ENCODE measurements at regions not wholly inside any gene's neighbourhood (a gene's known extent, or its start where the extent isn't known, plus 50 kb on each side); places are given as distances from the start of the nearest gene placed in this dataset.
"Not testable (repeated sequence)": the region's sequence is repeated elsewhere in the genome, so short reads cannot be mapped to it uniquely, and the experiment has no call there.

DNA sequence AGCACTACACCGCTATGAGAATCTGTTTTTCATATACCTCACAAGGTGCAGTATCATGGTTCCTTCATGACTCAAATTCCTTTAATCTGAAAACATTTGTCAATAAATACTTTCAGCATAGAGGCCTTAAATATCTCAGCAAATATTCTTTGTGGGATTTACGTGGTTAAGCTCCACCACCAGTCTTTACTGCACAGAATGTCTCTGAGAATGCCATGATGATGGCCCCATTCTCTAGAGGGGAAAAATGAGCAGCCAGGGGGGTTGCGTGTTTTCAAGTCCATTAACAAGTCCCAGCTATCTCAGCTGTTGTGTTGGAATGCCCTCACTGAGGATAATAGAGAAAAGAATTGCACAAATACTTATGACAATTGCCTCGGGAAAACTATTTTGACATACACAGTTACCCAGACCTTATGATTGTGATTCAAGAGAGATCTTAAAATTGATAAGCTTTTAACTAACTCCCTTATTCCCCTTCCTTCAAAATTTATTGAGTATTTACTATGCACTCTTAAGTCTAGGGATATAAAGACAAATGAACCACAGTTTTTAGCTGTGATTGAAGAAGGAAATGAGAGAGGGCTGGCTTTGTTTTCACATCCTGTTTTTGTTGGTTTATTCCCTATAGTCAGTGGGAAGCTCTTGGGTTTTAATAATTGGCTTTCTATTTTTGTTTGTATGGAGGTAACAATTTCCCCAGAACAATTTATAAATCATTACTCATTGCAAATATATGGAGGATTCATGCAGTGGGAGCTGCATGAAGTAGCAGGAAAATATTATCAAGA, 176.5 kb upstream of the VWC2 start:
- no peaks in the 10 kb centered on the region for H3K4me1 Mint-ChIP-seq
- H3K27me3 Mint-ChIP-seq, result no peaks in the 10 kb centered on the region
- peaks cover 0 to 4% of the 10 kb centered on the region in 2 donors for H3K9me3 Mint-ChIP-seq
- no peak overlapping the region for H3K4me3 Mint-ChIP-seq
- ATAC-seq, result no peak
- H3K27ac Mint-ChIP-seq, result no peak overlapping the region
- DNase-seq, result no peak

- peaks cover 0 to 4% of the 10 kb centered on the region in 2 donors for H3K9me3 Mint-ChIP-seq
- no peaks in the 10 kb centered on the region for H3K4me1 Mint-ChIP-seq
- no peaks in the 10 kb centered on the region for H3K27me3 Mint-ChIP-seq
- DNase-seq (no peak), ATAC-seq (no peak)
- H3K27ac Mint-ChIP-seq, result no peak overlapping the region
- no peak overlapping the region for H3K4me3 Mint-ChIP-seq
Observed at GRCh38 chr7:49597805-49598204, 175.6 kb upstream of the VWC2 start.

DNA sequence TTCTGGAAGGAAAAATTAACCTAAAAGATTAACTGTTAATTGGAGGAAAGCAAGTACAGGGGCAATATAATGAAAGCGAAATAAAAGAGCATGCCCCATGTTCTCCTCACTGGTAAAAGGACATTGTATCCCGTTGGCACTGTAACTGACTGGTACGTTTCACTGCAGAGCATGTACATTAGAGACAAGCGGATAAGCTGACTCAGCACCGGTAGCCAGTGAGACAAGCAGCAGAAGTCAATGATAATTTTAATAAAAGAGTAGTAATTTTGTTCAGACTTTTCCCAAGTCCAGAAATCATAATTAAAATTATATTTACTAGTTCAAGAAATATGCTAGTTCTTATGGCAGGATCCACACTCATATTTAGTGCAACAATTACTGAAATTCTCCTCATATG, 161.5 kb upstream of the VWC2 start:
- Mint-ChIP-seq H3K9me3 (peaks cover 20 to 30% of the 10 kb centered on the region in 2 donors), H3K27me3 (no peaks in the 10 kb centered on the region), H3K4me3 (no peak overlapping the region), H3K27ac (no peak overlapping the region), H3K4me1 (no peaks in the 10 kb centered on the region)
- DNase-seq, result no peak
- no peak for ATAC-seq

GRCh38 chr7:49613759-49614158, 159.7 kb upstream of the VWC2 start:
- no peak overlapping the region for H3K4me3 Mint-ChIP-seq
- H3K4me1 Mint-ChIP-seq, result no peaks in the 10 kb centered on the region
- ATAC-seq (no peak), DNase-seq (no peak)
- no peak overlapping the region for H3K27ac Mint-ChIP-seq
- H3K27me3 Mint-ChIP-seq, result no peaks in the 10 kb centered on the region
- H3K9me3 Mint-ChIP-seq, result peaks cover 12 to 27% of the 10 kb centered on the region in 2 donors

- Mint-ChIP-seq H3K27ac (peak overlapping the region in 1 of 2 donors; percentile 16), H3K9me3 (peaks cover 13 to 16% of the 10 kb centered on the region in 2 donors)
- ATAC-seq, H3K4me1 Mint-ChIP-seq, H3K4me3 Mint-ChIP-seq, H3K27me3 Mint-ChIP-seq, DNase-seq: not testable (repeated sequence)
Observed at GRCh38 chr7:49614974-49615373, 158.5 kb upstream of the VWC2 start.

DNA sequence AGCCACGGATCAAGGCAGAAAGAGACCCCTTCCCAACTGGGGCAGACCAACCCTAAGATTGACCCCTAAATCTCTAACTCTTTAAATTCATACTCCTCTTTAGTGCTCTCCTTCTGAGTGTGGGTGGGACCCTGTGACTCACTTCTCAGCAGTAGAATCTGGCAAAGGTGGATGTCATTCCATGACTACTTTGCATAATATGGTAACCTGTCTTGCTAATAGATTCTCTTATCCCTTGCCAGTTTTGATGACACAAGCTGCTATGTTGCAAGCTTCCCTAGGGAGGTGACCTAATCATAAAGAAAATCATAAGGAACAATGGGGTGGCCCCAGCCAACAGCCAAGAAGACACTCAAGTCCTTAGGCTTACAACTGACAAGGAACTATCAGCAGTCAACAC, 155.4 kb upstream of the VWC2 start:
- Mint-ChIP-seq H3K4me1 (no peaks in the 10 kb centered on the region), H3K27ac (no peak overlapping the region)

GRCh38 chr7:49623943-49624342, 149.5 kb upstream of the VWC2 start:
- no peaks in the 10 kb centered on the region for H3K27me3 Mint-ChIP-seq
- no peak overlapping the region for H3K4me3 Mint-ChIP-seq
- no peaks in the 10 kb centered on the region for H3K4me1 Mint-ChIP-seq
- DNase-seq (no peak), ATAC-seq (no peak)
- H3K9me3 Mint-ChIP-seq, result peaks cover 0 to 9% of the 10 kb centered on the region in 2 donors
- no peak overlapping the region for H3K27ac Mint-ChIP-seq

More for the DNA sequence above, 155.4 kb upstream of the VWC2 start:
- Mint-ChIP-seq H3K4me3 (no peak overlapping the region), H3K9me3 (peaks cover 4 to 17% of the 10 kb centered on the region in 2 donors), H3K27me3 (no peaks in the 10 kb centered on the region)
- ATAC-seq, result no peak
- DNase-seq, result no peak

- Mint-ChIP-seq H3K27ac (no peak overlapping the region), H3K4me1 (no peaks in the 10 kb centered on the region), H3K9me3 (peaks cover 0 to 4% of the 10 kb centered on the region in 2 donors), H3K4me3 (no peak overlapping the region), H3K27me3 (no peaks in the 10 kb centered on the region)
- ATAC-seq (no peak), DNase-seq (no peak)
Observed at GRCh38 chr7:49624611-49625010, 148.8 kb upstream of the VWC2 start.

GRCh38 chr7:49630513-49630912, 142.9 kb upstream of the VWC2 start:
- H3K27me3 Mint-ChIP-seq, result no peaks in the 10 kb centered on the region
- H3K4me3 Mint-ChIP-seq, result no peak overlapping the region
- peak overlapping the region in 1 of 2 donors; percentile 73 for H3K27ac Mint-ChIP-seq
- no peaks in the 10 kb centered on the region for H3K9me3 Mint-ChIP-seq
- no peak for DNase-seq
- no peak for ATAC-seq
- H3K4me1 Mint-ChIP-seq, result no peaks in the 10 kb centered on the region

DNA sequence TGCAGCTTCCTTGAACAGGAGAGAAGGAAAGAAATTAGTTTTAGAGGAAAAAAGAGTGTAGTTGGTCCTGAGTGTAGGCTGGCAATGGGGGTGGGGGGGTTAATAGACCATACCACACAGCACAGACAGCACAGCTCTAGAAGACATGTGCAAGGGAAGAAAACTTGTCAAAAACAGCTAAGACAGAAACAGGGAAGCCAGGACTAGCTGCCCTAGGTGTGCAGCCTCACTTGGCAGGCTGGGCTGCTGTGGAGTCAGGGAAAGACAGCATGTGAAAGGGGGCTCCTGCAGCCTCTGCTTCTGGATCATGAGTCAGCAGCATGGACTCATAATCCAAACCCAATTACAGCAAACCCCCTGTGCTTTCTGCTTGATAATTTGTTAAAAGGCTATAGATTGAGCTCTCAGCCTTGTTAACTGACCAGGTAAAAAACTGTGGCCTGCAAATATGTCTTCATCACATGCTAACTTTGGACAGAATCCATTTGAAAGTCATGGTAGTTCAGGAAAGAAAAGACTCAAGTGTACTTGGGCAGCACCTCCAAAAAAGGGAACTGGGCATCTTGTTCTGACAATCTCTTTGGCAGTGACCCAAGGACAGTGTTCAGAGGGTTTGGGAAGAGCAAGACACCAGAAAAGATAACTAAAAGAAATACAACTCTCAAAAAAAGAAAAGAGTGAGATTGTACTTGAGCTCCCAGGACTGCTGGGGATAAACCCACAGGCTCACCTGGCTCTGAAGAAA, 142.2 kb upstream of the VWC2 start:
- no peaks in the 10 kb centered on the region for H3K9me3 Mint-ChIP-seq
- ATAC-seq (no peak), DNase-seq (no peak)
- H3K27ac Mint-ChIP-seq, result no peak overlapping the region
- no peaks in the 10 kb centered on the region for H3K27me3 Mint-ChIP-seq
- no peak overlapping the region for H3K4me3 Mint-ChIP-seq
- H3K4me1 Mint-ChIP-seq, result no peaks in the 10 kb centered on the region

DNA sequence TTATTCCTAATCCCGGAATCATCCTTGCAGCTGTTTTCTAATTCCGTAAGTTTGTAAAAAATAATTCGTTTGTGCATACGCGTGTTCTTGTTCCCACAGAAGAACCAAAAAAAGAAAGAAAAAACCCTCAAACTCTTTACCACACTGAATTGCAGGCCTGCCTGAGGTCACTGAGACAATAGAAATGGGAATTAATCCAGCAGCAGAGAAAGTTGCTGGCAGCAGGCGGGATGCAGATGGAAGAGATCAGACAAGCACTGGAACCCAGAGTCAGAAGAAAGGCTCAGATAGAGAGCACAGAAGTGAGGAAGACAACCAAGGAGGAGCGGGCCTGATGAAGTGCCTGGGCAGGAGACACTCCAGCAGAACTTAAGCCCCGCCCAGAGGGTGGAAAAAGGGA, 141.5 kb upstream of the VWC2 start:
- H3K4me3 Mint-ChIP-seq, result no peak overlapping the region

GRCh38 chr7:49635800-49636199, 137.6 kb upstream of the VWC2 start:
- ATAC-seq (no peak), DNase-seq (no peak)
- H3K27ac Mint-ChIP-seq, result no peak overlapping the region
- H3K4me1 Mint-ChIP-seq, result no peaks in the 10 kb centered on the region
- H3K27me3 Mint-ChIP-seq, result no peaks in the 10 kb centered on the region
- no peaks in the 10 kb centered on the region for H3K9me3 Mint-ChIP-seq
- H3K4me3 Mint-ChIP-seq, result no peak overlapping the region

More for the DNA sequence above, 141.5 kb upstream of the VWC2 start:
- Mint-ChIP-seq H3K9me3 (no peaks in the 10 kb centered on the region), H3K4me1 (no peaks in the 10 kb centered on the region), H3K27me3 (no peaks in the 10 kb centered on the region), H3K27ac (no peak overlapping the region)
- ATAC-seq (no peak), DNase-seq (no peak)

- H3K27me3 Mint-ChIP-seq, result no peaks in the 10 kb centered on the region
- no peak for DNase-seq
- ATAC-seq, result no peak
- H3K4me1 Mint-ChIP-seq, result no peaks in the 10 kb centered on the region
- no peaks in the 10 kb centered on the region for H3K9me3 Mint-ChIP-seq
- H3K4me3 Mint-ChIP-seq, result no peak overlapping the region
- H3K27ac Mint-ChIP-seq, result no peak overlapping the region
Observed at GRCh38 chr7:49636400-49636799, 137.0 kb upstream of the VWC2 start.

DNA sequence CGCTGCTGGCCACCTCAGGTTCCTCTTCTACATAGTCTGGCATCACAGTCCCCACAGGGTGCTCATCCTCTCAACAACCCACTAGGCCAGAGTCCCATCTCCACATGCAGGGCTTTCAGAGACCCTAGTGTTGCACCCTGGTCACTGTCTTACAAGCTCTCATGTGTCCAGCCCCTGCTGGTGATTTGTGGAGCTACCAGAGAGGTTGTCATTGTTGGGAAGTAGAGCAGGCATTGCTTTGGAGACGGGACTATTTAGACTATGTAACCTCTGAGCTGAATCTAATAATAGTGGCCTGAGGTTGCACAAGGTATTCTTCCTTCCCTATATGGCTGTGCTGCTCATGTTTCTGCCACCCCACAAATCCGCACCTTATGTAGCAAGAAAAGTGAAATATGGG, 135.3 kb upstream of the VWC2 start:
- Mint-ChIP-seq H3K27ac (no peak overlapping the region), H3K4me1 (no peaks in the 10 kb centered on the region), H3K4me3 (no peak overlapping the region), H3K27me3 (no peaks in the 10 kb centered on the region), H3K9me3 (no peaks in the 10 kb centered on the region)
- no peak for DNase-seq
- ATAC-seq, result no peak

GRCh38 chr7:49639068-49639593, 134.3 kb upstream of the VWC2 start:
- H3K27ac Mint-ChIP-seq, result peak overlapping the region in 1 of 2 donors; percentile 86
- ATAC-seq (no peak), DNase-seq (no peak)
- H3K27me3 Mint-ChIP-seq, result no peaks in the 10 kb centered on the region
- H3K4me1 Mint-ChIP-seq, result no peaks in the 10 kb centered on the region
- H3K9me3 Mint-ChIP-seq, result no peaks in the 10 kb centered on the region
- H3K4me3 Mint-ChIP-seq, result no peak overlapping the region

- H3K4me1 Mint-ChIP-seq, result no peaks in the 10 kb centered on the region
- no peak for ATAC-seq
- H3K4me3 Mint-ChIP-seq, result no peak overlapping the region
- DNase-seq, result no peak
- H3K27ac Mint-ChIP-seq, result no peak overlapping the region
- no peaks in the 10 kb centered on the region for H3K27me3 Mint-ChIP-seq
- no peaks in the 10 kb centered on the region for H3K9me3 Mint-ChIP-seq
Observed at GRCh38 chr7:49639808-49640207, 133.6 kb upstream of the VWC2 start.

Data from stimulated activated naive CD8-positive, alpha-beta T cell treated with anti-CD3 and anti-CD28 coated beads, Interleukin-15, amount 100 ng/mL, for 72 hours (primary cell).